HL-60 (cell line): ENCODE measurements at regions not wholly inside any gene's neighbourhood (a gene's known extent, or its start where the extent isn't known, plus 50 kb on each side); places are given as distances from the start of the nearest gene placed in this dataset.

ENCODE experiments used
- DNase-seq, 2 experiments: peaks; one replicate each; pipeline ENCODE4 v3.0.0-alpha.2; 2010 to 2020; ENCODE audit warnings: low read depth in 1 of 2, low spot score in 1 of 2
- H3K27ac ChIP-seq: fragments of 250-450 bp; sonication (Bioruptor Pico); replicated peaks from 2 replicates; pipeline ENCODE4 v1.5.1; 2020; ENCODE audit warnings: mild to moderate bottlenecking, moderate library complexity
- H3K27me3 ChIP-seq: fragments of 250-450 bp; sonication (Bioruptor Pico); 2 replicates; pipeline ENCODE4 v1.5.1; 2021; ENCODE audit warnings: mild to moderate bottlenecking, moderate library complexity; ENCODE audit not compliant: insufficient read depth, poor library complexity, severe bottlenecking
- H3K4me3 ChIP-seq: replicated peaks from 2 replicates; pipeline ENCODE4 v1.5.1; 2011; ENCODE audit warnings: mild to moderate bottlenecking, control low read depth, low read length; ENCODE audit not compliant: insufficient read depth
- GABPA ChIP-seq: IDR thresholded peaks from 2 replicates; pipeline ENCODE4 v1.6.1; 2012; ENCODE audit warnings: low read depth
- POLR2AphosphoS5 ChIP-seq: IDR thresholded peaks from 2 replicates; pipeline ENCODE4 v1.6.1; 2012; ENCODE audit warnings: low read depth
- SPI1 ChIP-seq: IDR thresholded peaks from 2 replicates; pipeline ENCODE4 v1.6.1; 2012; ENCODE audit warnings: low read depth, mild to moderate bottlenecking, borderline replicate concordance
- TF ChIP-seq, protein P1 (sequence below): IDR thresholded peaks from one replicate; pipeline ENCODE4 v1.5.1; 2011; ENCODE audit warnings: low read length, control low read depth, inconsistent platforms; ENCODE audit not compliant: insufficient read depth
- TF ChIP-seq, protein P2 (sequence below): IDR thresholded peaks from 2 replicates; pipeline ENCODE4 v1.6.1; 2012; ENCODE audit warnings: low read depth; ENCODE audit not compliant: insufficient replicate concordance

- TF ChIP-seq, protein P1, sequence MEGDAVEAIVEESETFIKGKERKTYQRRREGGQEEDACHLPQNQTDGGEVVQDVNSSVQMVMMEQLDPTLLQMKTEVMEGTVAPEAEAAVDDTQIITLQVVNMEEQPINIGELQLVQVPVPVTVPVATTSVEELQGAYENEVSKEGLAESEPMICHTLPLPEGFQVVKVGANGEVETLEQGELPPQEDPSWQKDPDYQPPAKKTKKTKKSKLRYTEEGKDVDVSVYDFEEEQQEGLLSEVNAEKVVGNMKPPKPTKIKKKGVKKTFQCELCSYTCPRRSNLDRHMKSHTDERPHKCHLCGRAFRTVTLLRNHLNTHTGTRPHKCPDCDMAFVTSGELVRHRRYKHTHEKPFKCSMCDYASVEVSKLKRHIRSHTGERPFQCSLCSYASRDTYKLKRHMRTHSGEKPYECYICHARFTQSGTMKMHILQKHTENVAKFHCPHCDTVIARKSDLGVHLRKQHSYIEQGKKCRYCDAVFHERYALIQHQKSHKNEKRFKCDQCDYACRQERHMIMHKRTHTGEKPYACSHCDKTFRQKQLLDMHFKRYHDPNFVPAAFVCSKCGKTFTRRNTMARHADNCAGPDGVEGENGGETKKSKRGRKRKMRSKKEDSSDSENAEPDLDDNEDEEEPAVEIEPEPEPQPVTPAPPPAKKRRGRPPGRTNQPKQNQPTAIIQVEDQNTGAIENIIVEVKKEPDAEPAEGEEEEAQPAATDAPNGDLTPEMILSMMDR: no peak
- TF ChIP-seq, protein P2, sequence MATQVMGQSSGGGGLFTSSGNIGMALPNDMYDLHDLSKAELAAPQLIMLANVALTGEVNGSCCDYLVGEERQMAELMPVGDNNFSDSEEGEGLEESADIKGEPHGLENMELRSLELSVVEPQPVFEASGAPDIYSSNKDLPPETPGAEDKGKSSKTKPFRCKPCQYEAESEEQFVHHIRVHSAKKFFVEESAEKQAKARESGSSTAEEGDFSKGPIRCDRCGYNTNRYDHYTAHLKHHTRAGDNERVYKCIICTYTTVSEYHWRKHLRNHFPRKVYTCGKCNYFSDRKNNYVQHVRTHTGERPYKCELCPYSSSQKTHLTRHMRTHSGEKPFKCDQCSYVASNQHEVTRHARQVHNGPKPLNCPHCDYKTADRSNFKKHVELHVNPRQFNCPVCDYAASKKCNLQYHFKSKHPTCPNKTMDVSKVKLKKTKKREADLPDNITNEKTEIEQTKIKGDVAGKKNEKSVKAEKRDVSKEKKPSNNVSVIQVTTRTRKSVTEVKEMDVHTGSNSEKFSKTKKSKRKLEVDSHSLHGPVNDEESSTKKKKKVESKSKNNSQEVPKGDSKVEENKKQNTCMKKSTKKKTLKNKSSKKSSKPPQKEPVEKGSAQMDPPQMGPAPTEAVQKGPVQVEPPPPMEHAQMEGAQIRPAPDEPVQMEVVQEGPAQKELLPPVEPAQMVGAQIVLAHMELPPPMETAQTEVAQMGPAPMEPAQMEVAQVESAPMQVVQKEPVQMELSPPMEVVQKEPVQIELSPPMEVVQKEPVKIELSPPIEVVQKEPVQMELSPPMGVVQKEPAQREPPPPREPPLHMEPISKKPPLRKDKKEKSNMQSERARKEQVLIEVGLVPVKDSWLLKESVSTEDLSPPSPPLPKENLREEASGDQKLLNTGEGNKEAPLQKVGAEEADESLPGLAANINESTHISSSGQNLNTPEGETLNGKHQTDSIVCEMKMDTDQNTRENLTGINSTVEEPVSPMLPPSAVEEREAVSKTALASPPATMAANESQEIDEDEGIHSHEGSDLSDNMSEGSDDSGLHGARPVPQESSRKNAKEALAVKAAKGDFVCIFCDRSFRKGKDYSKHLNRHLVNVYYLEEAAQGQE: no peak
- no peak for TF ChIP-seq SPI1
- no peak for TF ChIP-seq GABPA
- no peak for TF ChIP-seq POLR2AphosphoS5
- no peak overlapping the region for H3K4me3 ChIP-seq
- no peaks in the 10 kb centered on the region for H3K27me3 ChIP-seq
- DNase-seq: no peak
- H3K27ac ChIP-seq: no peak overlapping the region
These were observed 444.0 kb upstream of the ZMIZ1 start for GRCh38 chr10:78624791-78625190.

- DNase-seq: peak in 1 of 2 experiments; percentile 31
- TF ChIP-seq GABPA: no peak
- no peak for TF ChIP-seq POLR2AphosphoS5
- TF ChIP-seq, protein P2: no peak
- TF ChIP-seq, protein P1: no peak
- TF ChIP-seq SPI1: peak; percentile 50; the same call in 1 of the 2 replicates
- H3K27ac ChIP-seq: no peak overlapping the region
These were observed 442.3 kb upstream of the ZMIZ1 start for GRCh38 chr10:78626471-78626870.

GRCh38 chr10:78627254-78627795 lies 441.4 kb upstream of the ZMIZ1 start:
- no peak for DNase-seq
- TF ChIP-seq POLR2AphosphoS5 (no peak), GABPA (no peak), SPI1 (no peak)
- TF ChIP-seq, protein P1: no peak
- TF ChIP-seq, protein P2: no peak
- H3K27me3 ChIP-seq: no peaks in the 10 kb centered on the region
- H3K27ac ChIP-seq: no peak overlapping the region
- H3K4me3 ChIP-seq: no peak overlapping the region

More at GRCh38 chr10:78626471-78626870, 442.3 kb upstream of the ZMIZ1 start:
- Histone ChIP-seq H3K4me3 (no peak overlapping the region), H3K27me3 (no peaks in the 10 kb centered on the region)
